H1 (cell line): ENCODE measurements at regions not wholly inside any gene's neighbourhood (a gene's known extent, or its start where the extent isn't known, plus 50 kb on each side); places are given as distances from the start of the nearest gene placed in this dataset.

ENCODE experiments used
- CTCF ChIA-PET: fragments of 300-600 bp; sonication (Branson Sonifier 250); formaldehyde crosslinking; loops from one replicate; lab custom pipeline; 2021; ENCODE audit not compliant: partially characterized antibody; lab: Charles Lee
- POLR2A ChIA-PET: fragments of 300-600 bp; sonication (Branson Sonifier 250); formaldehyde crosslinking; loops from one replicate; lab custom pipeline; 2021; ENCODE audit warnings: inconsistent platforms; ENCODE audit not compliant: partially characterized antibody; lab: Charles Lee
- DNase-seq, 2 experiments: peaks; one replicate each; pipeline versions ENCODE4 v3.0.0 to v3.0.0-alpha.2; 2010 to 2022; ENCODE audit warnings: low spot score in 2 of 2, low read depth in 1 of 2, mixed read lengths in 1 of 2
- FAIRE-seq: peaks from 2 replicates; lab custom pipeline; 2011; peaks lifted over from hg19 to GRCh38; lab: Jason Lieb, UNC
- H2AFZ ChIP-seq: 2 replicates; pipeline ENCODE4 v1.8.1; 2012; ENCODE audit warnings: low read length, inconsistent platforms
- H2AK5ac ChIP-seq: 2 replicates; pipeline ENCODE4 v1.6.1; 2013; ENCODE audit warnings: low read depth, low read length
- H2BK120ac ChIP-seq: replicated peaks from 2 replicates; pipeline ENCODE3; 2013; ENCODE audit warnings: low read depth, low read length, inconsistent platforms
- H2BK12ac ChIP-seq: 2 replicates; pipeline ENCODE4 v1.6.1; 2013; ENCODE audit warnings: low read depth, low read length
- H2BK15ac ChIP-seq: 2 replicates; pipeline ENCODE4 v1.6.1; 2013; ENCODE audit warnings: low read length
- H2BK20ac ChIP-seq: 2 replicates; pipeline ENCODE4 v1.6.1; 2013; ENCODE audit warnings: low read length
- H2BK5ac ChIP-seq: 2 replicates; pipeline ENCODE4 v1.6.1; 2013; ENCODE audit warnings: low read depth, low read length
- H3K14ac ChIP-seq: 2 replicates; pipeline ENCODE4 v1.6.1; 2013; ENCODE audit warnings: inconsistent platforms; ENCODE audit not compliant: insufficient read length
- H3K18ac ChIP-seq: 2 replicates; pipeline ENCODE4 v1.6.1; 2013; ENCODE audit warnings: low read length; ENCODE audit errors: extremely low read depth
- H3K23ac ChIP-seq: 2 replicates; pipeline ENCODE4 v1.6.1; 2013; ENCODE audit warnings: inconsistent platforms; ENCODE audit not compliant: insufficient read length
- H3K23me2 ChIP-seq: 2 replicates; pipeline ENCODE4 v1.6.1; 2013; ENCODE audit warnings: low read depth, low read length
- H3K27ac ChIP-seq: 2 replicates; pipeline ENCODE4 v1.6.1; 2011; ENCODE audit warnings: low read depth, low read length, inconsistent platforms
- H3K27me3 ChIP-seq, 4 experiments: replicated peaks in 1 of 4; 1 replicate in 1 of 4; 2 replicates in 3 of 4; pipeline versions ENCODE4 v1.6.1 to v1.8.1; 2011 to 2013; ENCODE audit warnings: low read length in 3 of 4, mild to moderate bottlenecking in 3 of 4, inconsistent platforms in 2 of 4, mixed read lengths in 2 of 4, moderate library complexity in 1 of 4; ENCODE audit not compliant: control insufficient read depth in 3 of 4, insufficient read depth in 3 of 4; ENCODE audit errors: extremely low read depth in 1 of 4
- H3K36me3 ChIP-seq, 4 experiments: 2 replicates each; pipeline versions ENCODE4 v1.6.1 to v1.8.1; 2011 to 2013; ENCODE audit warnings: mild to moderate bottlenecking in 4 of 4, low read length in 3 of 4, moderate library complexity in 2 of 4, control low read depth in 1 of 4, inconsistent platforms in 1 of 4; ENCODE audit not compliant: insufficient read depth in 4 of 4, control insufficient read depth in 2 of 4
- H3K4ac ChIP-seq: replicated peaks from 2 replicates; pipeline ENCODE3; 2013; ENCODE audit warnings: low read length, low read depth, mixed read lengths, inconsistent platforms; ENCODE audit not compliant: insufficient read length
- H3K4me1 ChIP-seq, 4 experiments: replicated peaks in 1 of 4; 1 replicate in 1 of 4; 2 replicates in 3 of 4; pipeline versions ENCODE4 v1.6.1 to v1.8.1; 2011 to 2013; ENCODE audit warnings: low read length in 3 of 4, inconsistent platforms in 2 of 4, mixed read lengths in 1 of 4; ENCODE audit not compliant: insufficient read depth in 4 of 4, control insufficient read depth in 3 of 4
- H3K4me2 ChIP-seq, 2 experiments: 2 replicates each; pipeline versions ENCODE4 v1.6.1 to v1.8.1; 2011 to 2013; ENCODE audit warnings: low read depth in 2 of 2, low read length in 2 of 2, control low read depth in 1 of 2, inconsistent platforms in 1 of 2, mild to moderate bottlenecking in 1 of 2; ENCODE audit not compliant: insufficient read depth in 1 of 2
- H3K4me3 ChIP-seq, 4 experiments: fragments of 200-600, 300-600 bp in 1 of 4; sonication (generic), shearing (Covaris generic), sonication (Bioruptor Twin) in 1 of 4; 2 replicates each; pipeline versions ENCODE4 v1.5.1 to v1.8.1; 2011 to 2016; ENCODE audit warnings: low read length in 4 of 4, low read depth in 3 of 4, control low read depth in 2 of 4, inconsistent platforms in 2 of 4, mild to moderate bottlenecking in 2 of 4, mixed read lengths in 1 of 4, moderate library complexity in 1 of 4; ENCODE audit not compliant: insufficient read depth in 2 of 4; ENCODE audit errors: extremely low read depth in 1 of 4
- H3K56ac ChIP-seq: replicated peaks from 2 replicates; pipeline ENCODE3; 2013; ENCODE audit warnings: low read depth, mild to moderate bottlenecking, mixed read lengths, low read length, inconsistent platforms; ENCODE audit not compliant: insufficient read length
- H3K79me1 ChIP-seq: 2 replicates; pipeline ENCODE4 v1.6.1; 2013; ENCODE audit warnings: low read depth, low read length, control low read depth
- H3K79me2 ChIP-seq, 2 experiments: 2 replicates each; pipeline versions ENCODE4 v1.6.1 to v1.8.1; 2012 to 2013; ENCODE audit warnings: low read length in 2 of 2, mild to moderate bottlenecking in 2 of 2, inconsistent platforms in 1 of 2; ENCODE audit not compliant: insufficient read depth in 2 of 2, control insufficient read depth in 1 of 2
- H3K9ac ChIP-seq, 4 experiments: replicated peaks in 1 of 4; 1 replicate in 1 of 4; 2 replicates in 3 of 4; pipeline versions ENCODE4 v1.6.1 to v1.8.1; 2011 to 2013; ENCODE audit warnings: low read depth in 3 of 4, low read length in 3 of 4, control low read depth in 2 of 4, mild to moderate bottlenecking in 2 of 4, moderate library complexity in 2 of 4, inconsistent platforms in 1 of 4; ENCODE audit errors: extremely low read depth in 1 of 4
- H3K9me3 ChIP-seq, 2 experiments: 2 replicates each; pipeline versions ENCODE4 v1.6.1 to v1.8.1; 2012 to 2013; ENCODE audit warnings: mild to moderate bottlenecking in 2 of 2, moderate library complexity in 2 of 2, control low read depth in 1 of 2, inconsistent platforms in 1 of 2, low read depth in 1 of 2, low read length in 1 of 2, mixed read lengths in 1 of 2; ENCODE audit not compliant: insufficient read depth in 2 of 2
- H4K20me1 ChIP-seq, 2 experiments: replicated peaks in 1 of 2; 2 replicates each; pipeline versions ENCODE3 to v1.8.1; 2011 to 2013; ENCODE audit warnings: inconsistent platforms in 2 of 2, low read length in 2 of 2, mild to moderate bottlenecking in 1 of 2; ENCODE audit not compliant: insufficient read depth in 2 of 2, control insufficient read depth in 1 of 2
- H4K5ac ChIP-seq: 2 replicates; pipeline ENCODE4 v1.6.1; 2013; ENCODE audit warnings: low read length, low read depth, mixed read lengths, inconsistent platforms; ENCODE audit not compliant: insufficient read length
- H4K8ac ChIP-seq: 2 replicates; pipeline ENCODE4 v1.8.0; 2013; ENCODE audit warnings: mild to moderate bottlenecking, moderate library complexity, low read length, inconsistent platforms; ENCODE audit not compliant: insufficient read depth; ENCODE audit errors: extremely low read depth
- H4K91ac ChIP-seq: replicated peaks from 2 replicates; pipeline ENCODE3; 2013; ENCODE audit warnings: low read length, mixed read lengths, inconsistent platforms; ENCODE audit not compliant: insufficient read length
- BACH1 ChIP-seq: IDR thresholded peaks from 2 replicates; pipeline ENCODE4 v1.6.1; 2012; ENCODE audit warnings: low read length, improper control_type of control experiment
- CEBPB ChIP-seq: IDR thresholded peaks from 2 replicates; pipeline ENCODE4 v1.6.1; 2012; ENCODE audit warnings: low read depth, low read length
- CHD2 ChIP-seq: IDR thresholded peaks from 2 replicates; pipeline ENCODE4 v1.6.1; 2012; ENCODE audit warnings: low read length, improper control_type of control experiment
- CTBP2 ChIP-seq: IDR thresholded peaks from 2 replicates; pipeline ENCODE4 v1.7.0; 2011; ENCODE audit warnings: borderline replicate concordance, mild to moderate bottlenecking, moderate library complexity, mixed read lengths, low read length; ENCODE audit not compliant: insufficient read depth, insufficient read length
- HDAC2 ChIP-seq, 2 experiments: fragments of 300-600 bp in 1 of 2; sonication (generic) in 1 of 2; IDR thresholded peaks; 2 replicates each; pipeline ENCODE4 v1.6.1; 2011 to 2012; ENCODE audit warnings: low read depth in 2 of 2, low read length in 2 of 2, mild to moderate bottlenecking in 2 of 2, moderate library complexity in 2 of 2, borderline replicate concordance in 1 of 2, inconsistent platforms in 1 of 2
- KDM4A ChIP-seq: IDR thresholded peaks from one replicate; pipeline ENCODE4 v1.7.1; 2012; ENCODE audit warnings: low read depth, mild to moderate bottlenecking, moderate library complexity, low read length, inconsistent platforms; ENCODE audit not compliant: severe bottlenecking
- POLR2A ChIP-seq, 2 experiments: IDR thresholded peaks; 1 replicate in 1 of 2; 2 replicates in 1 of 2; pipeline ENCODE4 v1.6.1; 2011; ENCODE audit warnings: low read depth in 2 of 2, low read length in 2 of 2, mild to moderate bottlenecking in 2 of 2; ENCODE audit errors: control extremely low read depth in 1 of 2
- SIRT6 ChIP-seq: IDR thresholded peaks from one replicate; pipeline ENCODE4 v1.7.1; 2012; ENCODE audit warnings: low read length, inconsistent platforms
- ZNF274 ChIP-seq: IDR thresholded peaks from 2 replicates; pipeline ENCODE4 v1.7.0; 2012; ENCODE audit warnings: low read length, borderline replicate concordance; ENCODE audit errors: extremely low read depth
- WGBS, 2 experiments: shearing (Covaris generic) in 1 of 2; methylation state at CpG; one replicate each; pipeline versions ENCODE4 v1.1.6 to v1.1.7; 2013 to 2015; ENCODE audit warnings: low lambda C conversion rate in 2 of 2, mixed read lengths in 2 of 2, inconsistent platforms in 1 of 2, low coverage in 1 of 2, missing lambda C conversion rate in 1 of 2; ENCODE audit not compliant: insufficient replicate concordance in 2 of 2, insufficient coverage in 1 of 2, insufficient read length in 1 of 2; ENCODE audit errors: extremely low coverage in 1 of 2, missing lambda C conversion rate in 1 of 2; 5-methylcytosine and 5-hydroxymethylcytosine counted together

DNA sequence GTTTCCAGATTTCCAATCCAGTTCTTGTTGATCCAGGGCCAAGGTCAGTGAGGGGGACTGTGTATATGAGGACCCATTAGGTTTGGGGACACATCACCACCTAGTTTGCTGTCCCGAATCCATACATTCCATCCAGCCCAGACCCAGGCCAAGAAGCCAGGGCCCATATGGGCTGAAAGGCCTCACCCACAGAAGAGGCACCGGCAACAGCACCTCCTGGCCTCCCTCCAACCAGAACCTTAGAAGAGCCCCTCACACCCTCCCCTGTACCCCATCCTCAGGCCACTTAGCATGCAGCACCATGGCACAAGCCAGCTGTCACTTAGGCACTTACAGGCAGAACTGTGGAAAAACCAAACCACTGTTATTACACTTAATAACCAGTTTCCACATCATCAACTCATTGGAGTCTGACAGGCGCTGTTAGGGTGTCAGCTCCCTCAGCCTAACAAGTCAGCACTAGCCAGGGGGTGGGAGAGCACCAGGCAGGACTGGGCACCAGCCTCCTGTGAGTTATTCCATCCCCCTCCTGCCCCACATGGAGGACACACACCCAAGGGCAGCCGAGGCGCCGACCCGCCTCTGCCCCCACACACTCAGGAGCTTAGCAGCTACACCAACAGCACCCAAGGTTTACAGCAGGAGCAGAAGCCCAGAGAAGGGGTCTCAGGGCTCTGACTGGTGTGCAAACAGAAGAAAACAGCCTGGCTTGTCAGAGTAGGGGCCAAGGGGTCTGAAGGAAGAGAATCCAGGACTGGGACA is 132.0 kb downstream of the BUD13 start:
- 88% methylated on average over 7 of the region's 7 CpGs; no CpG with 5 or more reads in 1 of the 2 experiments for WGBS, 2 experiments
- H3K4me2 ChIP-seq: no peak overlapping the region
- H3K36me3 ChIP-seq: no peaks in the 10 kb centered on the region
- no peak overlapping the region for H3K14ac ChIP-seq
- no peak overlapping the region for H3K23ac ChIP-seq
- no peak overlapping the region for H2AFZ ChIP-seq
- no peaks in the 10 kb centered on the region for H3K79me1 ChIP-seq
- no peak overlapping the region for H2BK15ac ChIP-seq
- no peak for FAIRE-seq
- H2BK20ac ChIP-seq: no peak overlapping the region
- no peak overlapping the region for H2BK120ac ChIP-seq
- H3K9ac ChIP-seq: no peak overlapping the region
- H4K8ac ChIP-seq: no peak overlapping the region
- H3K56ac ChIP-seq: no peak overlapping the region
- H3K27me3 ChIP-seq: 0 out of 7 replicates have a peak, but pooled peaks cover 0 to 3% (median 0%) of the 10 kb centered on the region in 4 experiments
- H3K79me2 ChIP-seq: no peaks in the 10 kb centered on the region
- no peak overlapping the region for H3K27ac ChIP-seq
- DNase-seq: peak in 1 of 2 experiments; percentile 29
- no peaks in the 10 kb centered on the region for H4K20me1 ChIP-seq
- CTCF ChIA-PET: interaction anchor here (0.6 to 6.7 kb wide), 73 partner anchors 9 to 1395 kb away, joined by 3 to 94 read pairs (median 5); no protein-coding TSS in a partner anchor
- POLR2A ChIA-PET: no interaction called here
- H2BK5ac ChIP-seq: no peak overlapping the region
- no peaks in the 10 kb centered on the region; the same call in 1 of the 2 replicates for H3K23me2 ChIP-seq
- no peak overlapping the region for H2AK5ac ChIP-seq
- no peaks in the 10 kb centered on the region for H3K9me3 ChIP-seq
- no peak overlapping the region for H3K4ac ChIP-seq
- H2BK12ac ChIP-seq: no peak overlapping the region
- no peak overlapping the region for H3K18ac ChIP-seq
- H4K5ac ChIP-seq: no peak overlapping the region
- H3K4me1 ChIP-seq: peaks cover 0 to 11% (median 3%) of the 10 kb centered on the region in 4 experiments; a peak in 5 of 7 replicates
- no peak overlapping the region for H3K4me3 ChIP-seq
- no peak overlapping the region for H4K91ac ChIP-seq
- TF ChIP-seq CTBP2 (no peak), POLR2A (IDR thresholded peaks at IDR 0.05; ENCODE audit: control extremely low read depth in 1 of 2, low read depth in 2 of 2, low read length in 2 of 2) (no peak), HDAC2 (IDR thresholded peaks at IDR 0.05; ENCODE audit: borderline replicate concordance in 1 of 2, low read depth in 2 of 2, low read length in 2 of 2) (no peak), BACH1 (no peak), ZNF274 (no peak), KDM4A (no peak), CEBPB (no peak), SIRT6 (no peak), CHD2 (no peak)
